OCI-LY7 (cell line): ENCODE measurements at regions not wholly inside any gene's neighbourhood (a gene's known extent, or its start where the extent isn't known, plus 50 kb on each side); places are given as distances from the start of the nearest gene placed in this dataset.

Source experiments
- BruUV-seq: library from RNA; stranded (reverse); fragments of 400-500 nt; replicated peaks from 2 replicates; lab custom pipeline; 2021; lab: Mats Ljungman, UMichigan
- CTCF ChIA-PET: fragments of 300-600 bp; sonication (Branson Sonifier 250); formaldehyde crosslinking; loops from one replicate; lab custom pipeline; 2022; ENCODE audit warnings: antibody characterized with exemption; ENCODE audit not compliant: unreplicated experiment; lab: Charles Lee
- POLR2A ChIA-PET: fragments of 300-600 bp; sonication (Branson Sonifier 250); formaldehyde crosslinking; loops from one replicate; lab custom pipeline; 2022; ENCODE audit warnings: antibody characterized with exemption; lab: Charles Lee
- DNase-seq: peaks from one replicate; pipeline ENCODE4 v3.0.0-alpha.2; 2015; ENCODE audit warnings: low spot score
- H2AFZ ChIP-seq: fragments of 200-600 bp; sonication (generic), shearing (Covaris generic); 2 replicates; pipeline ENCODE4 v1.6.1; 2014; ENCODE audit warnings: mild to moderate bottlenecking, antibody characterized with exemption, low read length, moderate library complexity
- H3K27ac ChIP-seq: fragments of 200-600 bp; sonication (generic); 2 replicates; pipeline ENCODE4 v1.5.1; 2014; ENCODE audit warnings: mixed run types, low read depth, mild to moderate bottlenecking, moderate library complexity, low read length, inconsistent platforms; ENCODE audit not compliant: poor library complexity, severe bottlenecking
- H3K36me3 ChIP-seq: fragments of 200-600 bp; sonication (generic); 2 replicates; pipeline ENCODE4 v1.6.1; 2014; ENCODE audit warnings: mild to moderate bottlenecking, antibody characterized with exemption, low read length, moderate library complexity, mixed read lengths; ENCODE audit not compliant: insufficient read depth
- H3K4me1 ChIP-seq: fragments of 200-600 bp; sonication (generic); 2 replicates; pipeline ENCODE4 v1.5.1; 2014; ENCODE audit warnings: mild to moderate bottlenecking, low read length; ENCODE audit not compliant: insufficient read depth, poor library complexity, severe bottlenecking
- H3K4me2 ChIP-seq: fragments of 200-600 bp; sonication (generic); 2 replicates; pipeline ENCODE4 v1.6.1; 2014; ENCODE audit warnings: mild to moderate bottlenecking, low read length
- H3K4me3 ChIP-seq: fragments of 200-600 bp; sonication (generic); 2 replicates; pipeline ENCODE4 v1.5.1; 2014; ENCODE audit warnings: mild to moderate bottlenecking, low read depth, low read length; ENCODE audit not compliant: poor library complexity, severe bottlenecking
- H3K79me2 ChIP-seq: fragments of 200-600 bp; sonication (generic); 2 replicates; pipeline ENCODE4 v1.6.1; 2016; ENCODE audit warnings: low read depth, mild to moderate bottlenecking, low read length, moderate library complexity, mixed read lengths; ENCODE audit not compliant: insufficient read depth
- H3K9me2 ChIP-seq: fragments of 200-600 bp; sonication (generic); 2 replicates; pipeline ENCODE4 v1.6.1; 2016; ENCODE audit warnings: mild to moderate bottlenecking, low read length, mixed read lengths; ENCODE audit not compliant: insufficient read depth
- H3K9me3 ChIP-seq: fragments of 200-600 bp; sonication (generic); 2 replicates; pipeline ENCODE4 v1.6.1; 2014; ENCODE audit warnings: mild to moderate bottlenecking, mixed run types, low read length, mixed read lengths
- H4K20me1 ChIP-seq: fragments of 200-600 bp; sonication (generic); 2 replicates; pipeline ENCODE4 v1.6.1; 2014; ENCODE audit warnings: mild to moderate bottlenecking, antibody characterized with exemption, low read length, moderate library complexity, mixed read lengths; ENCODE audit not compliant: insufficient read depth
- EZH2phosphoT487 ChIP-seq: fragments of 200-600 bp; sonication (generic); IDR thresholded peaks from 2 replicates; pipeline ENCODE4 v1.6.1; 2018; ENCODE audit warnings: low read depth, borderline replicate concordance, mild to moderate bottlenecking, mixed run types, antibody characterized with exemption, low read length, moderate library complexity, mixed read lengths
- intact Hi-C: fragments of 100-400 bp; cut with micrococcal nuclease; formaldehyde crosslinking; loops from one replicate; pipeline ENCODE4 v1.10.0; 2022; ENCODE audit not compliant: unreplicated experiment
- TF ChIP-seq, protein P1 (sequence below): fragments of 200-600 bp; sonication (generic); conservative IDR thresholded peaks from 2 replicates; pipeline ENCODE4 v1.5.1; 2014; ENCODE audit warnings: mild to moderate bottlenecking, antibody characterized with exemption, low read length, moderate library complexity, mixed read lengths

GRCh38 chr3:16066975-16067374, 107.5 kb upstream of the GALNT15 start:
- H3K9me3 ChIP-seq: no peaks in the 10 kb centered on the region
- H3K4me2 ChIP-seq: no peak overlapping the region
- H3K36me3 ChIP-seq: no peaks in the 10 kb centered on the region
- BruUV-seq: no TSS peak
- no peaks in the 10 kb centered on the region for H4K20me1 ChIP-seq
- DNase-seq: no peak
- no peaks in the 10 kb centered on the region for H3K9me2 ChIP-seq
- no peak overlapping the region for H2AFZ ChIP-seq
- H3K27ac ChIP-seq: no peak overlapping the region
- H3K4me3 ChIP-seq: no peak overlapping the region
- CTCF ChIA-PET: no interaction called here
- TF ChIP-seq EZH2phosphoT487: no peak
- TF ChIP-seq, protein P1, sequence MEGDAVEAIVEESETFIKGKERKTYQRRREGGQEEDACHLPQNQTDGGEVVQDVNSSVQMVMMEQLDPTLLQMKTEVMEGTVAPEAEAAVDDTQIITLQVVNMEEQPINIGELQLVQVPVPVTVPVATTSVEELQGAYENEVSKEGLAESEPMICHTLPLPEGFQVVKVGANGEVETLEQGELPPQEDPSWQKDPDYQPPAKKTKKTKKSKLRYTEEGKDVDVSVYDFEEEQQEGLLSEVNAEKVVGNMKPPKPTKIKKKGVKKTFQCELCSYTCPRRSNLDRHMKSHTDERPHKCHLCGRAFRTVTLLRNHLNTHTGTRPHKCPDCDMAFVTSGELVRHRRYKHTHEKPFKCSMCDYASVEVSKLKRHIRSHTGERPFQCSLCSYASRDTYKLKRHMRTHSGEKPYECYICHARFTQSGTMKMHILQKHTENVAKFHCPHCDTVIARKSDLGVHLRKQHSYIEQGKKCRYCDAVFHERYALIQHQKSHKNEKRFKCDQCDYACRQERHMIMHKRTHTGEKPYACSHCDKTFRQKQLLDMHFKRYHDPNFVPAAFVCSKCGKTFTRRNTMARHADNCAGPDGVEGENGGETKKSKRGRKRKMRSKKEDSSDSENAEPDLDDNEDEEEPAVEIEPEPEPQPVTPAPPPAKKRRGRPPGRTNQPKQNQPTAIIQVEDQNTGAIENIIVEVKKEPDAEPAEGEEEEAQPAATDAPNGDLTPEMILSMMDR: no peak
- H3K4me1 ChIP-seq: no peaks in the 10 kb centered on the region
- no peaks in the 10 kb centered on the region for H3K79me2 ChIP-seq
- POLR2A ChIA-PET: no interaction called here
- intact Hi-C loops: no loop called here

DNA sequence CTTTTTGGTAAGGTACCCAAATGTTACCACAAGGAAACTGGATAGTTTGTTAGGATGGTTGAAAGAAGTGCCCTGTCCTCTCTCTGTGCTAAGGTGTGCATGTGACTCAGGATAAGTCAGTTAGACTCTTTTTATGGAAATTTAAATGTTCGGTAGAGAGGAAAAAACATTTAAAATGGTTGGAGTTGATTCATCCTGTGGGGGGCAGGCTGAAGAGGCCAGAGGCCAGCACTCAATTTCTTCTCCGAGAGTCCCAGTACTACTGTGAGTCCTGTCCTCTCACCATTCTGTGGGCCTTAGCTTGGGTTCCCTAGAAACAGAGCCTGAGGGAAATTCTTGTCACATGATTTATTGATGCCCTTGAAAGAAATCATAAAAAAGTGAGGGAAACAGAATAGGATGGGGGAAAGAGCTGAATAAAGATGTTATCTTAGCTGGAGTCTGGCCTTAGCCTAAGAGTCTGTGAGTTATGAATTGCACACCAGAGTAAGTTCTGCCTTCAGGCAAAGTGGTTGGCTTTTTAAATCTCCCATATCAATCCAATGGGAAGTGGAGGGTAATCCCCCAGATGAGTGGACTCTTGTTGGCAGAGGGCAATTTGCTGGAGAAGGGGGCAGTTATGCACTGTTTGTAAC, 106.5 kb upstream of the GALNT15 start:
- TF ChIP-seq EZH2phosphoT487: no peak
- TF ChIP-seq, protein P1: no peak
- no peak overlapping the region for H3K4me2 ChIP-seq
- POLR2A ChIA-PET: no interaction called here
- no peak for DNase-seq
- H3K4me3 ChIP-seq: no peak overlapping the region
- no TSS peak for BruUV-seq
- H3K9me2 ChIP-seq: no peaks in the 10 kb centered on the region
- no peak overlapping the region for H3K27ac ChIP-seq
- intact Hi-C loops: no loop called here
- no peaks in the 10 kb centered on the region for H3K9me3 ChIP-seq
- H3K79me2 ChIP-seq: no peaks in the 10 kb centered on the region
- H4K20me1 ChIP-seq: no peaks in the 10 kb centered on the region
- H3K36me3 ChIP-seq: no peaks in the 10 kb centered on the region
- CTCF ChIA-PET: no interaction called here
- no peak overlapping the region for H2AFZ ChIP-seq
- H3K4me1 ChIP-seq: no peaks in the 10 kb centered on the region

DNA sequence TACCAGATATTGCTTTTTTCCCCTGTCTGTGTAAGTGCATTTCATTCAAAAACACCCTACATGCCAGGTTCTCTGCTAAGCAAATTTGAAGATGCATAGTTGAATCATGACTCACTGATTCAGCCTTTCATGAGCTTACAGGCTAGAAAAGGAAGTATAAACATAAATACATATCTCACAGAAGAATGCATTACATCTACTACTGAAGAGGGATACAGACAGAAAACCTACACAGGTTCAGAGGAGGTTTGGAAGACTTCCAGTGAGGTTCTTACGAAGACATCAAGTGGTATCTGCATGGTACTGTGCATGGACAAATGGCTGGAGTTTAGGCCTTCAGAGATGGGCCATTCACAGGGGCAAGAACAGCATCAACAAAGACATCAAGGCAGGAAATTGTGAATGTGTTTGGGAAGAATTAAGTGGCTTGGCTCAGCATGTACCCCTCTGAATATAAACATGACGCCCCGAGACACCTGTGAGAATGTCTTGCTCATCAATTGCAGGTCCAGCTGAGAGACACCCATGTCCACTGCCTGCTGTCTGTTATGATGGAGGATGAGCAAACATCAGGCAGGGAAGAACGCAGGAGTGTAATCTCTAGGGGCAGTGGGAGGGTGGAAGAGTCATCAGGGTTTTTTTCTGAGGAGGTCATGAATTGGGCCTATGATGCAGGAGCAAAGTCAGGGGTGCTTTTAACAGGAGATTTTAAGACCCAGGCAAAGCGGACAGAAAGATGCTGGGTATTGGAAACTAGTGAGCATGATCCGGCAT, 105.1 kb upstream of the GALNT15 start:
- H3K79me2 ChIP-seq: no peaks in the 10 kb centered on the region
- H4K20me1 ChIP-seq: no peaks in the 10 kb centered on the region
- BruUV-seq: no TSS peak
- H3K9me2 ChIP-seq: no peaks in the 10 kb centered on the region
- ChIA-PET POLR2A (interaction anchor here (0.6 to 0.7 kb wide), 2 partner anchors 223 to 461 kb away, joined by 3 read pairs; no protein-coding TSS in a partner anchor), CTCF (no interaction called here)
- no peak overlapping the region for H3K4me3 ChIP-seq
- intact Hi-C loops: no loop called here
- no peaks in the 10 kb centered on the region for H3K36me3 ChIP-seq
- no peaks in the 10 kb centered on the region for H3K4me1 ChIP-seq
- H3K27ac ChIP-seq: no peak overlapping the region
- no peak overlapping the region for H2AFZ ChIP-seq
- DNase-seq: no peak
- TF ChIP-seq, protein P1: no peak
- no peak for TF ChIP-seq EZH2phosphoT487
- no peaks in the 10 kb centered on the region for H3K9me3 ChIP-seq
- no peak overlapping the region for H3K4me2 ChIP-seq
